HG03442 (cell line): ENCODE measurements at regions not wholly inside any gene's neighbourhood (a gene's known extent, or its start where the extent isn't known, plus 50 kb on each side); places are given as distances from the start of the nearest gene placed in this dataset.

Source experiments
- ATAC-seq: cut with Tn5 transposase; IDR thresholded peaks from one replicate; pipeline ENCODE4 v1.9.1; 2021; ENCODE audit warnings: mild to moderate bottlenecking, moderate library complexity; ENCODE audit not compliant: unreplicated experiment

DNA sequence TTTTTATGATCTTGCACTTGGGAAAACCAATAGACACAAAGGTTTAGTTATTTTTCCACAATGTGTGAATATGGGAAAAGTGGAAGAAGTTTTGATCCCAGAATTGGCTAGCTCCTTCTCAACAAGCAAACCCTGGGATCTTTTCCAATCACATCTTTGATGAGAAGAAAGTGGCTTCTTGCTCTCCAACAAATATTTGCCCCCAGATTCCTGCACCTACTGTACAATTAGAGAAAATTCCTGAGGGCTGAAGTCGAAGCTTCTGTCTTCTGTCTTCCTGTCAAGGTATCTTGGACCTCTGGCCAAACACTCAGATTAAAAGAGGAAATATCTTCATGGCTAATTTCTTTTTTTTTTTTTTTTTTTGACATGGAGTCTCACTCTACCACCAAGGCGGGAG lies 113.1 kb upstream of the SLC45A1 start:
- ATAC-seq = no peak

DNA sequence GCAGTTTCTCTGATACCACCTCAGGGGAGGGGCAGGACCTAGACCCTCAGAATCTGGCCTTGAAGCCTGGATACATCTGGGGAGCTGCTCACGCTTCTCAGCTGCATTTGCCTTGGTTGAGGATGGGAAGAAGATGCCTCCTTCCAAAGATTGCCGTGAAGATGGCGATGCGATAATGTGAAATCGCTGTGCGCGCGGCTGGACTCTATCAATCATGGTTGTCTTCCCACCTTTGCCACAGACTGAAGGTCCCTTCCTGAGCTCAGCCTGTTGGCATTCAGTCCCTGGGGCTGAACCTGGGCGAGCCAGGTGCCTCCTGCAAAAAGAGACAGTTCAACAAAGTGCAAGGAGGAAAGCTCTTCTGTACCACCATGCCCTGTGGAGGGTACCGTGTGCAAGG lies 114.4 kb upstream of the SLC45A1 start:
- no peak for ATAC-seq

DNA sequence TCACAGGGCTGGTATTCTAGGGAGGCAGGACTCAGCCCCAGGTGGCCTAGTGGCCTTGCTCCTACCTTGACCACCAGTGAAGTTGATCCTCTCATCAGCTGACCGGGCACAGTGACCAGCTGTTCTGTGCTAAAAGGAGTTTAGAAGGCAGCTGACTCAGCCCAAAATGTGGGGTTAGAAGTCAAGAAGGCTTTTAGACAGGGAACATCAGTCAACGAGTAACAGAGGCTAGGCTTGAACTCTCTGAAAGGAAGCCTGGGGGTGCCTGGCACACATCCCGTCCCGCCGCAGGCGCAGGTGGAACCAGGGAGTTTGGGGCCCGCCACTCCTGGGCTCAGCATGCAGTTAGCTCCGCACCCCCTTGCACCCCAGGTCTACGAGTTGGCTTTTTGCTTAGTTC lies 114.9 kb upstream of the SLC45A1 start:
- no peak for ATAC-seq

DNA sequence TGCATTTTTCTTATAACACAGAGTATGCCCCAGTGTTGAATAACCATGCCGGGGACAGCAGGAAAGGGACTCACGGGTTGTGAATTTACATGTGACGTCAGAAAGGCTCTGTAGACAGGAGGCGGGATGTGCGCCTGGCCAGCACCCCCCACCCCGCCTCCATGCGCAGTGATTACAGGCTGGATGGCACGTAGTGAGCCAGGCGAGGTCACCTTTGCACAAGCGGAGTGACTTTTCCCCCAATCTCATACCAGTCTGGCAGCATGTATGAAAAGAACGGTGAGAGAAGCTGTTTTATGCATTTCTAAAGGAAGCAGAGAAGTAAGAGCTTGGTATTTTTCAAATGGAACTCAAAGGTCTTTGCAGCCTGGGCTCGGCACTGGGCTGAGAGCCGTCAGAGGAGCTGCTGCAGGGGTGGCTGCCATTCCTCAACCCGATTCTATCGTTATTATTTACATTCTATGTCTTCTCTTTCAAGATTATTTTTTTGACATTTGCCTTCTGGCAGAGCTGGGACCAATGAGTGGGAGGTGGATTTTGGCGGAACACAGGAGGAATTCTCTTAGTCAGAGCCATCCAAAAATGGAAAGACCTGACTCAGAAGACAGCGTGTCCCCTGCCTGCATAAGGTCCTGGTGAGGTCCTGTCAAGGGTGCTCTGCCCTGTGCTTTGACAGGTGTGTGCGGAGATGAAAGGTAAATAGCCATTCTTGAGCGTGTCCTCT lies 115.6 kb upstream of the SLC45A1 start:
- ATAC-seq = no peak

DNA sequence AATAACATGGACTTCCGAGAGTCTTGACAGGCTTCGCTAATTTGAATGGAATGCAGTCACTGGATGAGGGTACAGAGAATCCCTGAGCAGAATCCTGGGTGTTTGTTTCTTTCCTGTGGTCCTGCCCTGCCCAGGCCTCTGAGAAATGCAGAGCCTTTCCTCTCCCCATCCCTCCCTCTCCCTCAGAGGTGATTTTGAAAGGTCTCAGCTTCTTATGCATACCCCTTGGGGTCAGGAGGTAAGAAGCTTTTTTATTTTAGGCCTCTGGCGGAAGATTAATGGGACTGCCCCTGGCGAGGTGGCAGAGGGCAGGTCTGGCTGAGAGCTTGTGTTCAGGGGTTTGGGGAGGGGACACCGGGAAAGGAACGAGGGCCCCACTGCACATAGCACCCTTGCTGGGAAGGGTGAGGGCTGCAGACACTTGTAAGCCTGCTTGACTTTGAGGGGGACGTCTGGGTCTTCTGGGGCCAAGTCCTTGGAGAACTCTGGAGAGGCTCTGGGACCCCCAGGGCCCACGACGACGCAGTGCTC lies 116.5 kb upstream of the SLC45A1 start:
- ATAC-seq = no peak

DNA sequence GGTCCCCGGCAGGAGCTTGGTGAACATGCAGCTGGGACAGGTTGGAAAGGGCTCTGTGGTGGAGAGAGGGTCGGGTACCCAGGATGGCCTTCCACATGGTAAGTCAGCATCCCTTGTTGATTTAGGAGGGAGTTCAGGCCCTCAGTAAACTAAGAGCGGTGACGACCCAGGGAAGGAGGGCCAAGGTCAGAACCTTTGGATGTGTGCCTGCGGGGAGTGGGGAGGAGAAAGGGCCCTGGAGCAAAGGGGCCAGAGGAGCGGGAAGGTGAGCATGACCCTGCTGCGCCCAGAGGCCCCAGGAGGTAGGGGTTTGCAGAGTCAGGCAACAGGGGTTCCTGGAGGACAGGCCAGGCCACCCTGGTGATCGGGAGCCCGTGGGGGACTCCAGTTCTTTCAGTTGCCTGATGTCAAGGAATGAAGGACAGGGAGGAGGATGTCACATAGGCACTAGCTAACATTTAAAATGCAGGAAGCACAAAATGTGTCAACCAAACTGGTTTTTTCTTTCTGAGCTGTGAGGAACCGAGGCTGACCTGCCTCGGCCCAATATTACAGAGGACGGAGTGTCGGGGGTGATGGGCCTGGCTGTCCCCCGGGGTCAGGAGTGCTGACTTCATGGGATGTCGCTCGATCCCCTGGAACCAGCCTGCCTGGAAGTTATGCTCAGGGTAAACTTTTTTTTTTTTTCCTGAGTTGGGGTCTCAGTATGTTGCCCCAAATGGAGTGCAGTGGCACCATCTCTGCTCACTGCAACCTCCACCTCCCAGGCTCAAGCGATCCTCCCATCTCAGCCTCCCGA lies 117.4 kb upstream of the SLC45A1 start:
- ATAC-seq = no peak

DNA sequence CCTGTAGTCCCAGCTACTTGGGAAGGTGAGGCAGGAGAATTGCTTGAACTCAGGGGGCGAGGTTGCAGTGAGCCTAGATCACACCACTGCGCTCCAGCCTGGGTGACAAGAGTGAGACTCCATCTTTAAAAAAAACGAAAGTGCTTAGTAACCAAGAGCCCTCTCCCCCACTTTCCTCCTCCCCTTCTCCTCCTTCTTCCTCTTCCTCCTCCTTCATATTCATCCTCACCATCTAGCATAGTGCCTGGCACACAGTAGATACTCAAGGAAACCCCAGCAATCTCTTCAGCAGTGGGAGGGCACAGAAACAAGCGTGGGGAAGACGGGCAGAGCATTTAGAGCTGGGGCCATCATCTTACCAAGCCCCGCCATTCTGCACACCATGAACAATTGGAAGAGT lies 119.4 kb upstream of the SLC45A1 start:
- ATAC-seq = no peak

DNA sequence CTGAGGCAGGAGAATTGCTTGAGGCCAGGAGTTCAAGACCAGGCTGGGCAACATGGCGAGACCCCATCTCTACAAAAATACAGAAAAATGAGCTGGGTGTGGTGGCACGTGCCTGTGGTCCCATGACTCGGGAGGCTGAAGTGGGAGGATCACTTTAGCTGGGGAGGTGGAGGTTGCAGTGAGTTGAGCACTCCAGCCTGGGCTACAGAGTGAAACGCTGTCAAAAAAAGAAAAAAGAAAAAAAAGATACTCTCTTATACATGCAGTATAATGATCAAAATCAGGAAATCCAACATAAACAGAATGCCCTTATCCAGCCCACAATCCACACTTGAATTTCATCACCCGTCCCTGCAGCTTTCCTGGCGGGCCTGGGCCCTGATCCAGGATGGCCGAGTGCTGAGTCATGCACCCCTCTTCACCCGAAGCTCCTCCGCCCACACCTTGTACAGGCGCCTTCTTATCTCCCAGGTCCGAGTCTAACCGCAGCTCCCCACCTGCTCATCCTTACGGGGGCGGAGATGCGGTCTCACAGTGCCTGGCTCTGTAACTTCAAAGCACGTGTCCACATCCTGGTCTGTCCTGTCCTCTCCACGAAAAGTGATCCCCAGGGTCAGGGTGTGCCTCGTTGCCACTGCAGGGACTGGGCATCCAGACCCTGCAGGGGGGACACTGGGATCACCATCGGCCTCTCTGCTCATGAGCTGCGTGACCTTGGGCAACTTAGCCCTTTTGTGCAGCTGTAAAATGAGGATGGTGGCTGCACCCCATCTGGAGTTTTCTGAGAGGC lies 120.2 kb upstream of the SLC45A1 start:
- no peak for ATAC-seq

DNA sequence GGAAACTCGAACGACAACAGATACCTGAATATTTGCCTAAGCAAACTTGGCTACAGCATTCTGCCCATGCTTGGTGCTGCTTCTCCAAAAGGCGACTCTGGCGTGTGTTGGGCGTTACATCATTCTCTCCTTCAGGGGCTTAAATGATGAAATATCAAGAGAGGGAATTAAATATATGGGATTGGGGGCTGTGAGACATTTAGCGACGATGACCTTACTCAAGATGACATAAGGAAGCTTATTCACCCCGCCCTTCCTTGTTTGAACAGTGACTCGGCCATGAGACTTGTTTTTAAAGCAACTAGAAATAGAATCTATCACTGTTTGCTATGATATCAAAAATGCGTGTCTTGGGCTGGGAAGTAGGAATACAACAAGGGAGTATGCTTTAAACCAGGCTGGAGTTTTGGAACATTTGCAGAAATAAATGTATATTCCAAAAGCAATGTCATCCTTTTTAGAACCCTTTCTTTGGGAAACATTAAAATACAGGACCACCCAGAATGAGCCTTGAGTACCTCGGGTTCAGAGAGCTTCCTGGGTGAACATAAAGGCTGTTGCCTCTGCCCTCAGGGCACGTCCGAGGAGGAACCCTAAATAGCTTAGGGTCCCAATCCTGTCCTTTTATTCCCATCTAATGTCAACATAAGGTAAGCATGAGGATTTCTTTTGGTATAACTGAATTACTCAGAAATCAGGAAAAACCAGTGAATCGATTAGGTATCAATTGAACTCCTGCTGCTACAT lies 123.3 kb upstream of the SLC45A1 start:
- no peak for ATAC-seq

DNA sequence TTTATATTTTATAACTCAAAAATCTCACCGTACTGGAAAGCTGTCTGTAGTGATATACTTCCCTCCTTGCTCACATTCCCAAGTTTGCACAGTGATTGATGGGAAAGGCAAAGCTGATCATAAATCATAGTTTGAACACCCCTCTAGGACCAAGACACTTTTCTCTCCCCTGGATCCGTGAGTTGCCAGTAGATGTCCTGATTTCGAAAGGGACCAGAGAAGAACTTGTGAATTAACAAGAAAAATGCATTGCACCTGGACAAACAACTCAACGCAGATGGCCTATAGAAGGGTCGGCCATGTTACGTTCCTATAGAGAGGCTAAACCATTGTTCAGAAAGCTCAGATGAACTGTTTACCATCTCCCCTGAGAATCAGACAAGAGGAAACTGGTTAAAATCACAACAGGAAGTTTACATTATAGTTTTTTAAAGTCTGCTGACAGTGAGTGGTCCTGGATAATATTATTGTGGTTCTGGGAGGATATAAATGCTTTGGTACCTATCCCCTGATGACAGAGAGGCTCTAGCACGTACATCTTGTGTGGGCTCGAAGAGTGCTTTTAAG lies 124.0 kb upstream of the SLC45A1 start:
- ATAC-seq = no peak

DNA sequence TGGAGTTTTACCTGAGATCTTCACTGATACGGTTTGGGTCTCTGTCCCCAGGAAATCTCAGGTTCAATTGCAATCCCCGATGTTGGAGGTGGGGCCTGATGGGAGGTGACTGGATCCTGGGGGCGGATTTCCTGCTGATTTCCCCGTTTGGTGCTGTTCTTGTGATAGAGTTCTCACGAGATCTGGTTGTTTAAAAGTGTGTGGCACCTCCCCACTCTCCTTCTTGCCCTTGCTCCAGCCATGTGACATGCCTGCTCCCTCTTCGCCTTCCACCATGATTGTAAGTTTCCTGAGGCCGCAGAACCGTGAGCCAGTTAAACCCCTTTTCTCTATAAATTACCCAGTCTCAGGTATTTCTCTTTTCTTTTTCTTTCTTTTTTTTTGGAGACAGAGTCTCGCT lies 126.4 kb upstream of the SLC45A1 start:
- ATAC-seq = no peak

DNA sequence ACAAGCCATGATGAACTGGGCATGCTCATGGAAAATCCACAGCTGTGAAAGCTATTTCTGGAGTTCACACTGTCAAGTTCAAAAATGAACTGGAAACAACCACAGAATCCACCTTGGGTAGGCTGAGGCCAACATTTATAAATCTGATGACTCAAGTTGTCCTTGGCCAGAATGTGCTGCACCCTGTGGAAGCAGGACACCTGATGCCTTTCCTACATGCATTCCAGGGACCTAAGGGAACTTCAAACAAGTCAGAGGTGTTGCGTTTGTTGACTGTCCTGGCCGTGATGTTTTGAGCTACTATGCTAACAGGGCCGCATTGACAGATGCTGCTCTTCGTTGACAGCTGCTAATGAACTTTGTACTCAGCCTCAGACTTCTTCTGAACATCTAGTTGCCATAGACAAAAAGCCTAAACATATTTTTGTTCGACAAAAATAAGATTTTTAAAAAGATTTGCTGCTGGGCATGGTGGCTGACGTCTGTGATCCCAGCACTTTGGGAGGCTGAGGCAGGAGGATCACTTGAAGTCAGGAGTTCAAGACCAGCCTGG lies 127.9 kb upstream of the SLC45A1 start:
- no peak for ATAC-seq

DNA sequence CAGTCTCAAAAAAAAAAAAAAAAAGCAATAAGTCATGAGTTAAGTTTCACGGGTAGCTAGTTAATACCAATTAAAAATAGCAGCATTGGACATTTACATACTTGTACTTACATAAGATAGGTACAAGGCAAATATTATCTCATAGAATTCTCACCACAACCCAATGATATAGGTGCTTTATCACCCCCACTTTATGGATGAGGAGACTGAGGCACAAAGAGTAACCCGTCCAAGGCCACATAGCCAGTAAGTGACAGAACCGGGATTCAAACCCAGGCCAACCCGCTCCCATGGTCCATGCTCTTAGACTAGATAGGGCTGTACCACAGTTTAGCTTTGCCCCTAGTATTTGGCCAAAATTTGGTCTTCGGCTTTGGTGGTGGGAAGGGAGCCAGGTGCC lies 132.5 kb upstream of the SLC45A1 start:
- no peak for ATAC-seq

DNA sequence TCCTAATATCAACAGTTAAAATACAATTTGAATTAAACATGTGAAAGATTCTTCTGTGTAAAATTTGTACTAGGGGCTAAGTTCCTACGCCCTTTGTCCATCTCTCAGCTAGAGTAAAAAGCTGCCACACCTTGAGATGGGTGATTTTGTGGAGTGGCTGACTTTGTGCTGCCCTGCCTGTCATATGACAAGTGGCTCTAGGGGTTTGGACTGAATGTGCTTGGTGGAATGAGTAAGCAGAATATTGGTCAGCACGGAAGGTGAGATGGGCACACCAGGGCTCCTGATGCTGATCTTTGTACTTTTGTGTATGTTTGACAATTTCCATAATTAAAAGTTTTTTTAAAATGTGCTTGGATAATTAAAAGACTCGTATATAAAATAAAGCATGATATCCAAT lies 133.6 kb upstream of the SLC45A1 start:
- no peak for ATAC-seq

DNA sequence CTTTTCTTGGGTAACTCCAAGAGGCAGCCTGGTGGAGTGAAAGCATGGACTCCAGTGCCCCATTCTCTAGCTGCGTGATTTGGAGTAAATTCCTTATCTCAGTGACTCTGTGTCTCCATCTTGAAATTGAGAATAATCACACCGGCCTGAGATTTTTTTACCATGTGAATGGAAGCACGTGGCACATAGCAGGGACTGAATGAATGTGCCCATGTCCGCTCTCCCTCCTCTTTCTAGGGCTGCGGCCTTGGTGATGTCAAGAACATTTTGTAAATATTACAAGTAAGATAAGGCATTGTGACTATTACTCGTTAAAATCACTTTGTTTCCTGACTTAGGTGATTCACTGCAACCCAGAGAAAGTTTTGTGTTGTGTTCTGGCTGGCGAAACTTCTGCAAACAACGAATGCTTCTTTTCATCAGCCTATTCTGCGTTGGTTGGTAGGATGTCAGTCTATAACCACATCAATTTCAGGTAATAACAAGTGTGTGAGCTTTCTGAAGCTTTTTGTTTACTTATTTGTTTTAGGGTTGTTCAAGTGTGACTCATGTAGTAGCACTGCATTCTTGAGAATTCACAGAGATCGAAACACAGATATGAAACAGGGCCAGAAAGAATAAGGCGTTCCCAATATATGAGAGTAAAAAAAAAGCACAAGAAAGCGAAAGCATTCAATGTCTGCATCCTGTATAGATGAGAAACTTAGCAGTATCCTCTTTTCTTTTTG lies 135.7 kb upstream of the SLC45A1 start:
- ATAC-seq = peak; percentile 61

DNA sequence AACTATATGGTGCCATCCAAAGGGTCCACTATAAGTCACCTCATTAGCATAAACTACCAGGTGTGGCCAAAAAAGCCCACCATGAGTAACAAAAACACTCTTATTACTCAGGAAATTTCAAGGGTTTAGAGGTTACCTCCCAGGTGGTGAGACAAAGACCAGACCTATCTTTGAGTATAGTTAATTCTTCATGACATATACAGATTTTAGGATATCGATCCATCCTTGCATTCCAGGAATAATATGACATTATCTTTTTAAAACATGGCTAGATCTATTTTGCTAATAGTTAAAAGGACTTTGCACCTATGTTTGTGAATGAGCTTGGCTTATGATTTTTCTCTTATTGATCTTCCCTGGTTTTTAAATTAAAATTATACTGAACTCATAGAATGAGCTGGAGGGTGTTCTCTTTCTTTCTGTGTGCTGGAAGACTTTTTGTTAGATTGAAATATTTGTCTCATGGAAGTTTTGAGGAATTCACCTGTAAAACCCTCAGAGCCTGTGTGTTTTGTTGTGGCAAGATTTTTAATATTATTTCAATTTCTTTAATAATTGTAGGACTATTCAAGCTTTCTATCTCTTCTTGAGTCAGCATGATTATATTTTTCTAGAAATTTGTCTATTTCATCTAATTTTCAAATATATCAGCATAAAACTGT lies 138.7 kb upstream of the SLC45A1 start:
- ATAC-seq = no peak

DNA sequence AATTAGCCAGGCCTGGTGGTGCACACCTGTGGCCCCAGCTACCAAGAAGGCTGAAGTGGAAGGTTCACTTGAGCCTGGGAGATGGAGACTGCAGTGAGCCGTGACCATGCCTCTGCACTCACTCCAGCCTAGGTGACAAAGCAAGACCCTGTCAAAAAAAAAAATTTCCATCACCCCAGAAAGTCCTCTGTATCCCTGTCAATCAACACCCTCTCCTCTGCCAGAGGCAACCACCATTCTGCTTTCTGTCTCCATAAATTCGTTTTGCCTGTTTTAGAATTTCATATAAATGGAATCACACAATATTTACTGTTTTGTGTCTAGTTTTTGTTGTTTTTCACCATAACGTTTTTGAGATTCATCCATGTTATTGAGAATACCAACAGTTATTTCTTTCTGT lies 141.6 kb upstream of the SLC45A1 start:
- no peak for ATAC-seq

DNA sequence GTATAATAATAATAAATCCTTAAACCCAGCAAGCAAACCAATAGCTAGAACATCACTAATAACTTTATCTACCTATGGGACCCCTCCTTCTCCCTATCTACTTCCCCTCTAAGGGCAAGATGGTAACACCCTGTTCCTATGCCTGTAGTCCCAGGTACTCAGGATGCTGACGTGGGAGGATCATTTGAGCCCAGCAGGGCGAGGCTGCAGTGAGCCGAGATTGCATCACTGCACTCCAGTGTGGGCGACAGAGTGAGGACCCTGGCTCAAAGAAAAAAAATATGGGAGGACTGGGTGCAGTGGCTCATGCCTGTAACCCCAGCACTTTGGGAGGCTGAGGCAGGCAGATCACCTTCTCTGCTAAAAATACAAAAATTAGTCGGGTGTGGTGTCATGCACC lies 143.1 kb upstream of the SLC45A1 start:
- no peak for ATAC-seq
